Endothelial cell of umbilical vein (primary cell): ENCODE measurements at regions not wholly inside any gene's neighbourhood (a gene's known extent, or its start where the extent isn't known, plus 50 kb on each side); places are given as distances from the start of the nearest gene placed in this dataset.

ENCODE experiments used
- BruUV-seq: library from RNA; stranded (reverse); fragments of 400-500 nt; replicated peaks from 2 replicates; lab custom pipeline; 2021; lab: Mats Ljungman, UMichigan
- CTCF ChIA-PET: fragments of 300-600, 350-600 bp; sonication (Branson Sonifier 250); formaldehyde crosslinking; loops from one replicate; lab custom pipeline; 2021; ENCODE audit warnings: antibody characterized with exemption, inconsistent platforms; lab: Charles Lee
- POLR2A ChIA-PET: fragments of 300-600, 350-600 bp; sonication (Branson Sonifier 250); formaldehyde crosslinking; loops from one replicate; lab custom pipeline; 2021; ENCODE audit warnings: antibody characterized with exemption, inconsistent platforms; lab: Charles Lee
- DNase-seq: peaks from one replicate; pipeline ENCODE4 v3.0.0-alpha.2; 2011; ENCODE audit warnings: low read depth, low spot score
- FAIRE-seq: peaks from 2 replicates; lab custom pipeline; 2011; peaks lifted over from hg19 to GRCh38; lab: Jason Lieb, UNC
- H2AFZ ChIP-seq: 2 replicates; pipeline ENCODE4 v1.6.0; 2012; ENCODE audit warnings: low read depth, low read length, control low read depth, inconsistent platforms
- H3K27ac ChIP-seq: 2 replicates; pipeline ENCODE4 v1.5.1; 2011; ENCODE audit warnings: low read depth, mild to moderate bottlenecking, control low read depth, low read length, moderate library complexity; ENCODE audit not compliant: insufficient read depth
- H3K27me3 ChIP-seq, 2 experiments: 2 replicates each; pipeline versions ENCODE4 v1.6.0 to v1.6.1; 2011; ENCODE audit warnings: low read length in 2 of 2, mixed read lengths in 1 of 2; ENCODE audit not compliant: control insufficient read depth in 2 of 2, insufficient read depth in 2 of 2
- H3K36me3 ChIP-seq, 2 experiments: 2 replicates in 1 of 2; 3 replicates in 1 of 2; pipeline ENCODE4 v1.5.1; 2011; ENCODE audit warnings: low read length in 2 of 2, mild to moderate bottlenecking in 1 of 2, moderate library complexity in 1 of 2; ENCODE audit not compliant: control insufficient read depth in 2 of 2, insufficient read depth in 2 of 2; ENCODE audit errors: extremely low read depth in 1 of 2
- H3K4me1 ChIP-seq: 3 replicates; pipeline ENCODE4 v1.5.1; 2011; ENCODE audit warnings: mild to moderate bottlenecking, low read length; ENCODE audit not compliant: control insufficient read depth, insufficient read depth; ENCODE audit errors: extremely low read depth
- H3K4me2 ChIP-seq: 2 replicates; pipeline ENCODE4 v1.6.1; 2011; ENCODE audit warnings: low read length, control low read depth, mixed read lengths; ENCODE audit not compliant: insufficient read depth
- H3K4me3 ChIP-seq, 3 experiments: fragments of 200-600 bp in 1 of 3; sonication (generic), shearing (Covaris generic) in 1 of 3; replicated peaks in 1 of 3; 2 replicates each; pipeline ENCODE4 v1.5.1; 2011 to 2016; ENCODE audit warnings: control low read depth in 3 of 3, low read length in 3 of 3, mild to moderate bottlenecking in 2 of 3, inconsistent platforms in 1 of 3, low read depth in 1 of 3, moderate library complexity in 1 of 3; ENCODE audit not compliant: insufficient read depth in 1 of 3
- H3K79me2 ChIP-seq: 2 replicates; pipeline ENCODE4 v1.6.0; 2012; ENCODE audit warnings: low read length, inconsistent platforms; ENCODE audit not compliant: control insufficient read depth, insufficient read depth
- H3K9ac ChIP-seq: replicated peaks from 2 replicates; pipeline ENCODE3; 2011; ENCODE audit warnings: low read length, control low read depth; ENCODE audit not compliant: insufficient read depth; ENCODE audit errors: extremely low read depth
- H3K9me1 ChIP-seq: replicated peaks from 3 replicates; pipeline ENCODE4 v1.6.0; 2011; ENCODE audit warnings: mild to moderate bottlenecking, low read length; ENCODE audit not compliant: control insufficient read depth, insufficient read depth; ENCODE audit errors: extremely low read depth
- H3K9me3 ChIP-seq: replicated peaks from 2 replicates; pipeline ENCODE4 v1.5.1; 2012; ENCODE audit warnings: low read length, inconsistent platforms; ENCODE audit not compliant: control insufficient read depth, insufficient read depth
- H4K20me1 ChIP-seq: replicated peaks from 2 replicates; pipeline ENCODE3; 2011; ENCODE audit warnings: mild to moderate bottlenecking, low read length; ENCODE audit not compliant: control insufficient read depth, insufficient read depth; ENCODE audit errors: extremely low read depth
- CTCF ChIP-seq, 2 donors: IDR thresholded peaks; 1 replicate in 1 of 2; 2 replicates in 1 of 2; pipeline ENCODE4 v1.5.1; 2011; ENCODE audit warnings: low read length in 2 of 2, mild to moderate bottlenecking in 2 of 2, moderate library complexity in 2 of 2, control low read depth in 1 of 2, inconsistent platforms in 1 of 2, low read depth in 1 of 2; ENCODE audit not compliant: insufficient read depth in 1 of 2; ENCODE audit errors: extremely low read depth in 1 of 2
- EZH2 ChIP-seq: IDR thresholded peaks from 2 replicates; pipeline ENCODE4 v1.6.1; 2012; ENCODE audit warnings: borderline replicate concordance, low read depth, mild to moderate bottlenecking, moderate library complexity, low read length, inconsistent platforms; ENCODE audit not compliant: severe bottlenecking
- FOS ChIP-seq: IDR thresholded peaks from 2 replicates; pipeline ENCODE4 v1.6.1; 2011; ENCODE audit warnings: mild to moderate bottlenecking, low read length, moderate library complexity, borderline replicate concordance; ENCODE audit not compliant: insufficient read depth
- GATA2 ChIP-seq: IDR thresholded peaks from 2 replicates; pipeline ENCODE4 v1.7.0; 2011; ENCODE audit warnings: low read depth, mild to moderate bottlenecking, moderate library complexity, mixed read lengths, low read length; ENCODE audit not compliant: insufficient read length, insufficient read depth
- JUN ChIP-seq: IDR thresholded peaks from 2 replicates; pipeline ENCODE4 v1.6.1; 2011; ENCODE audit warnings: borderline replicate concordance, low read depth; ENCODE audit not compliant: insufficient read length, insufficient read depth
- MAX ChIP-seq: IDR thresholded peaks from 2 replicates; pipeline ENCODE4 v1.6.1; 2011; ENCODE audit not compliant: insufficient read depth, insufficient read length
- MYC ChIP-seq: IDR thresholded peaks from one replicate; pipeline ENCODE4 v1.6.1; 2011; ENCODE audit warnings: mild to moderate bottlenecking, low read depth, low read length
- POLR2A ChIP-seq: IDR thresholded peaks from 2 replicates; pipeline ENCODE4 v1.6.1; 2012; ENCODE audit warnings: low read depth, mild to moderate bottlenecking, control low read depth, low read length
- POLR2AphosphoS5 ChIP-seq: IDR thresholded peaks from 2 replicates; pipeline ENCODE4 v1.6.1; 2012; ENCODE audit warnings: low read depth, mild to moderate bottlenecking, control low read depth, low read length, moderate library complexity; ENCODE audit not compliant: insufficient read depth
- dilution Hi-C: fragments of 300-500 bp; cut with MboI; formaldehyde crosslinking; loops from one replicate; pipeline ENCODE4 v1.15.0; 2019; ENCODE audit warnings: low sequenced_read_pairs; ENCODE audit not compliant: extremely low pct_ligation_motif_present
- intact Hi-C: fragments of 100-400 bp; cut with micrococcal nuclease; formaldehyde crosslinking; loops from one replicate; pipeline ENCODE4 v1.10.0; 2022

GRCh38 chr15:47037003-47037402 is 680.3 kb upstream of the SEMA6D start:
- Histone ChIP-seq H3K79me2 (no peaks in the 10 kb centered on the region), H3K27me3 (no peaks in the 10 kb centered on the region), H3K9me1 (no peaks in the 10 kb centered on the region), H3K27ac (no peak overlapping the region), H3K9ac (no peak overlapping the region), H4K20me1 (no peaks in the 10 kb centered on the region), H3K9me3 (no peaks in the 10 kb centered on the region), H3K4me3 (no peak overlapping the region), H2AFZ (no peak overlapping the region), H3K36me3 (no peaks in the 10 kb centered on the region), H3K4me2 (no peak overlapping the region), H3K4me1 (no peaks in the 10 kb centered on the region)
- TF ChIP-seq FOS (no peak), MYC (no peak), POLR2A (no peak), POLR2AphosphoS5 (no peak), CTCF (IDR thresholded peaks at IDR 0.05; ENCODE audit: extremely low read depth in 1 of 2, insufficient read depth in 1 of 2, low read depth in 1 of 2, low read length in 2 of 2) (no peak)
- no TSS peak for BruUV-seq
- ChIA-PET CTCF (no interaction called here), POLR2A (no interaction called here)
- intact Hi-C loops, result loop anchor here (2.0 kb wide), 1 partner anchor 14 kb away; no protein-coding TSS in a partner anchor
- no peak for DNase-seq
- no peak for FAIRE-seq
- dilution Hi-C loops, result no loop called here

- Histone ChIP-seq H3K27ac (no peak overlapping the region), H3K9me3 (no peaks in the 10 kb centered on the region), H3K79me2 (no peaks in the 10 kb centered on the region), H3K4me3 (no peak overlapping the region), H2AFZ (no peak overlapping the region), H3K9ac (no peak overlapping the region), H3K9me1 (no peaks in the 10 kb centered on the region), H3K27me3 (no peaks in the 10 kb centered on the region), H3K4me1 (no peaks in the 10 kb centered on the region), H4K20me1 (no peaks in the 10 kb centered on the region), H3K4me2 (no peak overlapping the region), H3K36me3 (no peaks in the 10 kb centered on the region)
- FAIRE-seq, result no peak
- no peak for DNase-seq
- dilution Hi-C loops (no loop called here), intact Hi-C loops (no loop called here)
- POLR2A ChIA-PET, result no interaction called here
- TF ChIP-seq FOS (no peak), GATA2 (no peak), POLR2A (no peak), POLR2AphosphoS5 (no peak), MYC (no peak), JUN (no peak), CTCF (IDR thresholded peaks at IDR 0.05; ENCODE audit: extremely low read depth in 1 of 2, insufficient read depth in 1 of 2, low read depth in 1 of 2, low read length in 2 of 2) (no peak), MAX (no peak), EZH2 (no peak)
- no TSS peak for BruUV-seq
- CTCF ChIA-PET, result no interaction called here
Observed at GRCh38 chr15:47039225-47039624, 678.1 kb upstream of the SEMA6D start.
